Gastroesophageal sphincter (tissue), 4 donors: ENCODE measurements at regions not wholly inside any gene's neighbourhood (a gene's known extent, or its start where the extent isn't known, plus 50 kb on each side); places are given as distances from the start of the nearest gene placed in this dataset.

Experiments used
- ATAC-seq: fragments of 150-250 bp; one replicate; pipeline ENCODE4 v1.9.1; 2016; ENCODE audit warnings: mild to moderate bottlenecking, moderate library complexity
- H3K27ac ChIP-seq, 4 donors: fragments of 200-600 bp; sonication (generic) in 3 of 4; 1 replicate in 3 of 4; 2 replicates in 1 of 4; pipeline ENCODE4 v1.5.1; 2016 to 2019
- H3K27me3 ChIP-seq: fragments of 200-600 bp; sonication (generic); one replicate; pipeline ENCODE4 v1.5.1; 2019
- H3K36me3 ChIP-seq, 2 donors: fragments of 200-600 bp; sonication (generic); one replicate each; pipeline ENCODE4 v1.5.1; 2019; ENCODE audit warnings: control low read depth in 1 of 2
- H3K4me1 ChIP-seq, 3 donors: fragments of 200-600 bp; sonication (generic); 1 replicate in 2 of 3; 2 replicates in 1 of 3; pipeline ENCODE4 v1.5.1; 2016 to 2019; ENCODE audit warnings: control low read depth in 2 of 3
- H3K4me3 ChIP-seq, 2 donors: fragments of 200-600 bp; sonication (generic); one replicate each; pipeline ENCODE4 v1.5.1; 2019; ENCODE audit warnings: mild to moderate bottlenecking in 1 of 2, moderate library complexity in 1 of 2
- H3K9me3 ChIP-seq, 3 donors: fragments of 200-600 bp; sonication (generic); one replicate each; pipeline ENCODE4 v1.5.1; 2017 to 2019; ENCODE audit warnings: control low read depth in 2 of 3
- CTCF ChIP-seq, 4 experiments: fragments of 200-600 bp in 2 of 4; fragments of 450-650 bp in 2 of 4; sonication (generic) in 1 of 4; IDR thresholded peaks; one replicate each; pipeline ENCODE4 v1.5.1; 2017 to 2019; ENCODE audit warnings: antibody characterized with exemption in 4 of 4, mild to moderate bottlenecking in 2 of 4, moderate library complexity in 2 of 4
- EP300 ChIP-seq: sonication (generic); formaldehyde crosslinking; IDR thresholded peaks from one replicate; pipeline ENCODE4 v1.6.1; 2017; ENCODE audit warnings: antibody characterized with exemption, mild to moderate bottlenecking
- POLR2A ChIP-seq, 2 donors: fragments of 450-650 bp; IDR thresholded peaks; one replicate each; pipeline ENCODE4 v1.6.1; 2017; ENCODE audit warnings: antibody characterized with exemption in 2 of 2, mild to moderate bottlenecking in 2 of 2, moderate library complexity in 1 of 2
- POLR2AphosphoS5 ChIP-seq: sonication (generic); formaldehyde crosslinking; IDR thresholded peaks from one replicate; pipeline ENCODE4 v1.6.1; 2017; ENCODE audit warnings: antibody characterized with exemption
- WGBS, 2 donors: methylation state at CpG; one replicate each; pipeline ENCODE4 v1.1.5; 2018; ENCODE audit warnings: low coverage in 1 of 2; 5-methylcytosine and 5-hydroxymethylcytosine counted together

- Histone ChIP-seq H3K36me3 (no peaks in the 10 kb centered on the region), H3K9me3 (peaks cover 0 to 27% (median 0%) of the 10 kb centered on the region in 3 donors), H3K4me3 (no peak overlapping the region), H3K27ac (no peak overlapping the region), H3K4me1 (no peaks in the 10 kb centered on the region), H3K27me3 (no peaks in the 10 kb centered on the region)
- no peak for ATAC-seq
- TF ChIP-seq POLR2AphosphoS5 (no peak), CTCF (IDR thresholded peaks at IDR 0.05) (no peak), POLR2A (IDR thresholded peaks at IDR 0.05) (no peak), EP300 (no peak)
- WGBS, 2 donors = 69 to 70% methylated on average over 1 to 2 of the region's 2 CpGs
Measured at GRCh38 chr20:16946097-16946496, 197.9 kb downstream of the OTOR start.

GRCh38 chr20:16947479-16947878 is 199.3 kb downstream of the OTOR start:
- peaks cover 0 to 29% (median 0%) of the 10 kb centered on the region in 3 donors for H3K9me3 ChIP-seq
- ATAC-seq = no peak
- H3K4me3 ChIP-seq = no peak overlapping the region
- no peaks in the 10 kb centered on the region for H3K4me1 ChIP-seq
- TF ChIP-seq POLR2AphosphoS5 = peak; percentile 19
- TF ChIP-seq POLR2A (IDR thresholded peaks at IDR 0.05) = no peak
- H3K27me3 ChIP-seq = no peaks in the 10 kb centered on the region
- H3K27ac ChIP-seq = peak overlapping the region in 3 of 4 donors; percentile 43 to 64 (median 56)
- WGBS, 2 donors = 9 to 43% methylated on average over 1 of the region's 2 CpGs
- no peaks in the 10 kb centered on the region for H3K36me3 ChIP-seq

GRCh38 chr20:16951876-16952275 is 203.7 kb downstream of the OTOR start:
- WGBS, 2 donors = 54 to 71% methylated on average over 2 of the region's 2 CpGs
- no peak for ATAC-seq
- H3K4me1 ChIP-seq = no peaks in the 10 kb centered on the region
- H3K36me3 ChIP-seq = no peaks in the 10 kb centered on the region
- H3K27me3 ChIP-seq = no peaks in the 10 kb centered on the region
- TF ChIP-seq POLR2AphosphoS5 (no peak), CTCF (IDR thresholded peaks at IDR 0.05) (no peak), EP300 (no peak), POLR2A (IDR thresholded peaks at IDR 0.05) (no peak)
- no peak overlapping the region for H3K27ac ChIP-seq
- H3K4me3 ChIP-seq = no peak overlapping the region
- H3K9me3 ChIP-seq = peaks cover 0 to 29% (median 0%) of the 10 kb centered on the region in 3 donors

GRCh38 chr20:16952965-16953364 is 204.8 kb downstream of the OTOR start:
- H3K27ac ChIP-seq = no peak overlapping the region
- peaks cover 0 to 29% (median 0%) of the 10 kb centered on the region in 3 donors for H3K9me3 ChIP-seq
- H3K36me3 ChIP-seq = no peaks in the 10 kb centered on the region
- no peak for ATAC-seq
- no peak overlapping the region for H3K4me3 ChIP-seq
- 91 to 100% methylated on average over 1 of the region's 1 CpG for WGBS, 2 donors
- no peaks in the 10 kb centered on the region for H3K27me3 ChIP-seq
- TF ChIP-seq EP300 = no peak
- TF ChIP-seq POLR2AphosphoS5 = no peak
- no peak for TF ChIP-seq POLR2A (IDR thresholded peaks at IDR 0.05)
- no peak for TF ChIP-seq CTCF (IDR thresholded peaks at IDR 0.05)
- H3K4me1 ChIP-seq = no peaks in the 10 kb centered on the region

- ATAC-seq = no peak
- Histone ChIP-seq H3K27me3 (no peaks in the 10 kb centered on the region), H3K9me3 (peaks cover 0 to 24% (median 0%) of the 10 kb centered on the region in 3 donors), H3K36me3 (no peaks in the 10 kb centered on the region), H3K4me3 (no peak overlapping the region), H3K4me1 (no peaks in the 10 kb centered on the region), H3K27ac (no peak overlapping the region)
- WGBS, 2 donors = 57 to 81% methylated on average over 3 to 4 of the region's 4 CpGs
- TF ChIP-seq POLR2A (IDR thresholded peaks at IDR 0.05) (no peak), CTCF (IDR thresholded peaks at IDR 0.05) (no peak)
Measured at GRCh38 chr20:16953858-16954257, 205.7 kb downstream of the OTOR start.
